ENCODE measurements at regions not wholly inside any gene's neighbourhood (a gene's known extent, or its start where the extent isn't known, plus 50 kb on each side); places are given as distances from the start of the nearest gene placed in this dataset.

DNA sequence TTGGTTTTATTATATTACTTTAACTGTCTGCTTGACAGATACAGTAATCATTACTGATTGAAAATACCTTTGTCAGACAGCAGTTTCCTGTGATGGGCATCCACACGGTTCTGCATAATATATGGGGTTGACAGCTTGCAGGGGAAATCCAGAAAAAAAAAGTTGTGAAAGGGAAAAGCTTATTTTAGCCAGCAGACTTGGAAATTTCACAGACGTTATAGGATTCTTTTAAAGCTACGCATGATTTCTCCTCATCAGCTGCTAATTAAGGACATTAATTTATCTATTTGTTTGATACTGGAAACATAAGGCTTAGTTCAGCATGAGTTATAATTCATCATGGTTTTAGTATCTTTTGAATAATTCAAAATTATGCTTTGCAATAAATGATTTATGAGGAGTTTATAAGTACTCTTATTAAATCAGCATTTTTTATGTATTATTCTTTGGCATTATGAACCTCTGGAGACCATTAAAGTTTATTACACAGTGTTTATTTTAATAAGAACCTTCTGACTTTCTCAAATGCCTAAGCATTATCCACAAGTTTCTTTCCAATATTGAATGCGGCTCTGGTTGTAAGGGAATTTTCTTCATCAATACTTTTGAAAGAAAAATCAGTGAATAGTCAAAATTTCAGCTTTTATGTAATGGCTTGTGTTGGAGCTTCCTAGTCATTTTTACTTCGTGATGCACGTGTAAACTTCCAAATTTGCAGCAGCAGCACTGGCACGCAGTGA is 235.3 kb upstream of the KCNK2 start:
- TF ChIP-seq, protein P1, sequence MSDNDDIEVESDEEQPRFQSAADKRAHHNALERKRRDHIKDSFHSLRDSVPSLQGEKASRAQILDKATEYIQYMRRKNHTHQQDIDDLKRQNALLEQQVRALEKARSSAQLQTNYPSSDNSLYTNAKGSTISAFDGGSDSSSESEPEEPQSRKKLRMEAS (IDR thresholded peaks at IDR 0.05): no peak
- no peak for TF ChIP-seq EP300 (IDR thresholded peaks at IDR 0.05; ENCODE audit: borderline replicate concordance)
- TF ChIP-seq, protein P2, sequence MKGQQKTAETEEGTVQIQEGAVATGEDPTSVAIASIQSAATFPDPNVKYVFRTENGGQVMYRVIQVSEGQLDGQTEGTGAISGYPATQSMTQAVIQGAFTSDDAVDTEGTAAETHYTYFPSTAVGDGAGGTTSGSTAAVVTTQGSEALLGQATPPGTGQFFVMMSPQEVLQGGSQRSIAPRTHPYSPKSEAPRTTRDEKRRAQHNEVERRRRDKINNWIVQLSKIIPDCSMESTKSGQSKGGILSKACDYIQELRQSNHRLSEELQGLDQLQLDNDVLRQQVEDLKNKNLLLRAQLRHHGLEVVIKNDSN (IDR thresholded peaks at IDR 0.05): no peak
- TF ChIP-seq YY1 (IDR thresholded peaks at IDR 0.05; ENCODE audit: low read depth): no peak
- TF ChIP-seq, protein P3, sequence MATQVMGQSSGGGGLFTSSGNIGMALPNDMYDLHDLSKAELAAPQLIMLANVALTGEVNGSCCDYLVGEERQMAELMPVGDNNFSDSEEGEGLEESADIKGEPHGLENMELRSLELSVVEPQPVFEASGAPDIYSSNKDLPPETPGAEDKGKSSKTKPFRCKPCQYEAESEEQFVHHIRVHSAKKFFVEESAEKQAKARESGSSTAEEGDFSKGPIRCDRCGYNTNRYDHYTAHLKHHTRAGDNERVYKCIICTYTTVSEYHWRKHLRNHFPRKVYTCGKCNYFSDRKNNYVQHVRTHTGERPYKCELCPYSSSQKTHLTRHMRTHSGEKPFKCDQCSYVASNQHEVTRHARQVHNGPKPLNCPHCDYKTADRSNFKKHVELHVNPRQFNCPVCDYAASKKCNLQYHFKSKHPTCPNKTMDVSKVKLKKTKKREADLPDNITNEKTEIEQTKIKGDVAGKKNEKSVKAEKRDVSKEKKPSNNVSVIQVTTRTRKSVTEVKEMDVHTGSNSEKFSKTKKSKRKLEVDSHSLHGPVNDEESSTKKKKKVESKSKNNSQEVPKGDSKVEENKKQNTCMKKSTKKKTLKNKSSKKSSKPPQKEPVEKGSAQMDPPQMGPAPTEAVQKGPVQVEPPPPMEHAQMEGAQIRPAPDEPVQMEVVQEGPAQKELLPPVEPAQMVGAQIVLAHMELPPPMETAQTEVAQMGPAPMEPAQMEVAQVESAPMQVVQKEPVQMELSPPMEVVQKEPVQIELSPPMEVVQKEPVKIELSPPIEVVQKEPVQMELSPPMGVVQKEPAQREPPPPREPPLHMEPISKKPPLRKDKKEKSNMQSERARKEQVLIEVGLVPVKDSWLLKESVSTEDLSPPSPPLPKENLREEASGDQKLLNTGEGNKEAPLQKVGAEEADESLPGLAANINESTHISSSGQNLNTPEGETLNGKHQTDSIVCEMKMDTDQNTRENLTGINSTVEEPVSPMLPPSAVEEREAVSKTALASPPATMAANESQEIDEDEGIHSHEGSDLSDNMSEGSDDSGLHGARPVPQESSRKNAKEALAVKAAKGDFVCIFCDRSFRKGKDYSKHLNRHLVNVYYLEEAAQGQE (IDR thresholded peaks at IDR 0.05; ENCODE audit: low read depth): no peak

Measured in Ishikawa (cell line).